Testis (tissue), 2 donors: ENCODE measurements at regions not wholly inside any gene's neighbourhood (a gene's known extent, or its start where the extent isn't known, plus 50 kb on each side); places are given as distances from the start of the nearest gene placed in this dataset.

Experiments used
- CTCF ChIP-seq, 3 experiments: fragments of 450-650 bp in 2 of 3; fragments of 200-600 bp in 1 of 3; sonication (generic) in 1 of 3; IDR thresholded peaks; one replicate each; pipeline ENCODE4 v1.5.1; 2016 to 2019; ENCODE audit warnings: antibody characterized with exemption in 3 of 3, mild to moderate bottlenecking in 2 of 3, moderate library complexity in 1 of 3
- POLR2A ChIP-seq: fragments of 450-650 bp; IDR thresholded peaks from one replicate; pipeline ENCODE4 v1.6.1; 2017; ENCODE audit warnings: antibody characterized with exemption, mild to moderate bottlenecking, moderate library complexity

- TF ChIP-seq POLR2A, result no peak
- no peak for TF ChIP-seq CTCF (IDR thresholded peaks at IDR 0.05)
Observed at GRCh38 chr10:130898381-130898780, 413.1 kb downstream of the TCERG1L start.
